Transverse colon (tissue), 3 donors: ENCODE measurements at regions not wholly inside any gene's neighbourhood (a gene's known extent, or its start where the extent isn't known, plus 50 kb on each side); places are given as distances from the start of the nearest gene placed in this dataset.

Experiments
- POLR2A ChIP-seq: fragments of 450-650 bp; IDR thresholded peaks from one replicate; pipeline ENCODE4 v1.6.1; 2016; ENCODE audit warnings: antibody characterized with exemption, mild to moderate bottlenecking, moderate library complexity
- TF ChIP-seq, protein P1 (sequence below), 5 experiments: fragments of 200-600 bp in 3 of 5; fragments of 450-650 bp in 2 of 5; sonication (generic) in 3 of 5; IDR thresholded peaks; 1 replicate in 2 of 5; 2 replicates in 3 of 5; pipeline ENCODE4 v1.5.1; 2016 to 2017; ENCODE audit warnings: antibody characterized with exemption in 5 of 5, inconsistent platforms in 3 of 5, mild to moderate bottlenecking in 2 of 5, moderate library complexity in 1 of 5

DNA sequence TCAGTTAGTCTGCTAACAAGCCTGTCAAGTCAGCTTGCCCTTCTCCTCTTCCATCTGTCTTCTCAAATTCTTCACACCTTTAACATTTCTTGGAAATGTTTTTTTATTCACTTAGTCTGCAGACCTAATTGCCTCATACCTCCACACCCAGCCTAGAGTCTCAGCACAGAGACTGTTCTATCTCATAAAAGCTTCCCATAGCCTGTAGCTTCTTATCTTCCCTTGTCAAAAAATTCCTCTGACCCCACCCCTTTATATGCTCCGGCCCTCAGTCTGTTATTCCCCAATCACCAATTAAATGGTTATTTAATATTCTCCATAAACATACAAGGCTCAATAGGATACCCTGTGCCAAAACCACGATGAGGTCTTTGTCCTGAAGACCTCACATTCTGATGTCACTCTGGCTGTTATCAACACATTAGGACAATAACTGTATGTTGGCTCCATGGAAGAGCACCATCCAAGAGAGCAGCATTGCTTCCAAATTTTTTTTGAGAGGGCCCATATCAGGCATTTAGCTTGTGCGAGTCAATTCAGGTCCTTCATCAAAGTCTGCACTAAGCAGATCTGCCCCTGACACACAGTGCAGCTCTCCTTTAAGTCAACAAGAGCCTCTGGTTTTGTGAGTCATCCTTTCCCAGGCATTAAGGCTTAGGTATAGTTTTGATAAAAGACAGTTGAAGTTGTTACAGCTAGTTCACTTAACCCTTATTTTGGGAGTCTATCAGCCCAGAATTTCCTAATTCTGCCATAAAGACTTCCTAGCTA, 83.2 kb upstream of the TBX18 start:
- TF ChIP-seq, protein P1, sequence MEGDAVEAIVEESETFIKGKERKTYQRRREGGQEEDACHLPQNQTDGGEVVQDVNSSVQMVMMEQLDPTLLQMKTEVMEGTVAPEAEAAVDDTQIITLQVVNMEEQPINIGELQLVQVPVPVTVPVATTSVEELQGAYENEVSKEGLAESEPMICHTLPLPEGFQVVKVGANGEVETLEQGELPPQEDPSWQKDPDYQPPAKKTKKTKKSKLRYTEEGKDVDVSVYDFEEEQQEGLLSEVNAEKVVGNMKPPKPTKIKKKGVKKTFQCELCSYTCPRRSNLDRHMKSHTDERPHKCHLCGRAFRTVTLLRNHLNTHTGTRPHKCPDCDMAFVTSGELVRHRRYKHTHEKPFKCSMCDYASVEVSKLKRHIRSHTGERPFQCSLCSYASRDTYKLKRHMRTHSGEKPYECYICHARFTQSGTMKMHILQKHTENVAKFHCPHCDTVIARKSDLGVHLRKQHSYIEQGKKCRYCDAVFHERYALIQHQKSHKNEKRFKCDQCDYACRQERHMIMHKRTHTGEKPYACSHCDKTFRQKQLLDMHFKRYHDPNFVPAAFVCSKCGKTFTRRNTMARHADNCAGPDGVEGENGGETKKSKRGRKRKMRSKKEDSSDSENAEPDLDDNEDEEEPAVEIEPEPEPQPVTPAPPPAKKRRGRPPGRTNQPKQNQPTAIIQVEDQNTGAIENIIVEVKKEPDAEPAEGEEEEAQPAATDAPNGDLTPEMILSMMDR (IDR thresholded peaks at IDR 0.05), result no peak
- no peak for TF ChIP-seq POLR2A
